HG02763 (cell line): ENCODE measurements at regions not wholly inside any gene's neighbourhood (a gene's known extent, or its start where the extent isn't known, plus 50 kb on each side); places are given as distances from the start of the nearest gene placed in this dataset.

Source experiments
- ATAC-seq: cut with Tn5 transposase; IDR thresholded peaks from one replicate; pipeline ENCODE4 v1.9.1; 2021; ENCODE audit warnings: mild to moderate bottlenecking, moderate library complexity; ENCODE audit not compliant: unreplicated experiment

DNA sequence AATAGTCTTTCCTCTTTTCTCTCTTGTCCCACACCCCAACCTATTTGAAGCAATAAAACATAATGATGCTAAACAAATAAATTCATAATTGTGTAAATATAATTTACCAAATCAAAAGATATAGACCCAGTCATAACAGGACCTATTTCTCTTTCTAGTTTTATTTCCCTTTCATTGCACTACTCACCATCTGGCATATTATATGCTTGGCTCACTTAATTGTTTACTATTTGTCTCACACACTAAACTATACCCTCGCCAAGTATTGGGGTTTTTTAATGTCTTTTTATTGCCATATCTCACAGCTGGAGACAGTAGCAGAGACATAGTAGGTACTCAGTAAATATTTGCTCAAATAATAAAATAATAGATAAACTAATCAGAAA, 597.5 kb upstream of the PCDH15 start:
- no peak for ATAC-seq

DNA sequence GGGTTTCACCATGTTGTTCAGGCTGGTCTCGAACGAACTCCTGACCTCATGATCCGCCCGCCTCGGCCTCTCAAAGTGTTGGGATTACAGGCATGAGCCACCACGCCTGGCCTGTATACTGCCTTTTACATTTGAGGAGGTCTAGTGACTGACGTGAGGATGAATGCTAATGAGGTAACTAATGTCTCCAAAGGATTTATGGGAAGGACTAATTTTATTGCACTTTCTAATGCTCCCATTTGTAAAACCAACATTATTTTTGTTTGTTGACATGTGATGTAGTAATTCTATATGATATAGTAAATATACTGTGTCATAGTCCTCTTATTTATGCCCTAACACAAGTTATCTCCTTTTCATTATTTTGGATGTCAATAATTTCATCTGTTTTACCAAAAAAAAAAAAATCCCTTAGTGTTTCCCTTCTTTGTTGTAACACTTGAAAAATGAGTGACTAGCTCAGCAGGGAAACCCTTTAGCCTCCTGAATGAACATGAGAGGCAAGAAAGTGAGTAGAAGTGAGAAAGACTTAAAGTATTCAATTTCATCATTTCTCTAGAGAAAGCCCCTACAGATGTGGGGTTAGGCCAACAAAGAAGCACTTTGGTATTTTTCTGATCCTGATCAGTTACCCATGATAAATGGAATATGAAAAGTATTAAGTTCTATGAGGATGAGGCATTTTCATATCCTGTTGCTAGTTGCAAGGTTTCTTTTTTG, 596.9 kb upstream of the PCDH15 start:
- no peak for ATAC-seq

DNA sequence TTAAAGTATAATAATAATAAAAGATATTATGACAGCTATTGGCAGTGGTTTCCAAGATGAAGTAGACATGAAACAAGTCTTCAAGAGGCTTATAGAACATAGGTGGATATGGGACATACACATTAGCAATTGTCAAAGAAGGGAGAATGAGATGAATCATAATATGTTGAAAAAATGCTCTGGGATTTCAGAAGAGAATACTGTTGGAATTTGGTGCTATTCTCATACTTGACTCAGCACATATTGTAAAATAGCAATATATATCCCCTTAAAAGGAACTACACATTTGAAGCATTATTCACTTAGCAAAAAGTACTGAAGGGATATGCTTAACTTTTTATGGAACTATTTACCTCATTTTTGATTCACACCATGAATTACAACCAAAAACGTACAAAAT, 577.2 kb upstream of the PCDH15 start:
- no peak for ATAC-seq

DNA sequence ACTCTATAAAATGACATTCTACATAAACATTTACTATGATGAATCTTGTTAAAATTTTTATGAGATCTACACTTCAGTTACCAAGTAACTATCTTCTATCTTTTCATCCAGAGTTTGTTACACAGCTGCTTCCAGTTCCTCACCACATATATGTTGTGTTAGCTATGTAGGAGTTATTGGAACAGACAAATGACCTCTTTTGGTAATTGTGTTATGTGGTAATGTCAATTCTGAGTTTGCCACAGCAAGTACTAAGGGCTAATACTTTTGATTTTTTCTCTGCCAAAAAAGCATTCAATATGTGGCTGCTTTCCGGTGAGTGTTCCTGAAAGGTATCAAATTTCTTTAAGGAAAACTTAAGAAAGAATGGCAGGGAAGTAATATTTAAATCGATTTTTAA, 573.9 kb upstream of the PCDH15 start:
- ATAC-seq = no peak

DNA sequence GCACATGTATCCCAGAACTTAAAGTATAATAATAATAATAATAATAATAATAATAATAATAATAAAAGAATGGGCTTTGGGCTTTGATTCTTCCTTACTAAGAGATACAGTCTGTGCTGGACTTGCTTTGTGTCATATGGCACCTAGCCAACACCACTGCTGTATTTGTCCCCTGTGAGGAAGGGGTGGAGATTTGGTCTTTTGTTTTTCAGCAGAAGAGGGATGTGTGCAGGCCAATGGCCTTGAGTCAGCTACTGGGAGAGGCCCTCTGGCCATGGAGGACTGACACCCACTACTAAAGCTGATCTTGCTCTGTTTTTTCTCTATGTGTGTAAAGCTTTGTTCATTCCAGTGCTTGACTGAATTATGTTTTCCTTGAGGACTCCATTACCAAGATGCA, 573.0 kb upstream of the PCDH15 start:
- ATAC-seq = no peak

DNA sequence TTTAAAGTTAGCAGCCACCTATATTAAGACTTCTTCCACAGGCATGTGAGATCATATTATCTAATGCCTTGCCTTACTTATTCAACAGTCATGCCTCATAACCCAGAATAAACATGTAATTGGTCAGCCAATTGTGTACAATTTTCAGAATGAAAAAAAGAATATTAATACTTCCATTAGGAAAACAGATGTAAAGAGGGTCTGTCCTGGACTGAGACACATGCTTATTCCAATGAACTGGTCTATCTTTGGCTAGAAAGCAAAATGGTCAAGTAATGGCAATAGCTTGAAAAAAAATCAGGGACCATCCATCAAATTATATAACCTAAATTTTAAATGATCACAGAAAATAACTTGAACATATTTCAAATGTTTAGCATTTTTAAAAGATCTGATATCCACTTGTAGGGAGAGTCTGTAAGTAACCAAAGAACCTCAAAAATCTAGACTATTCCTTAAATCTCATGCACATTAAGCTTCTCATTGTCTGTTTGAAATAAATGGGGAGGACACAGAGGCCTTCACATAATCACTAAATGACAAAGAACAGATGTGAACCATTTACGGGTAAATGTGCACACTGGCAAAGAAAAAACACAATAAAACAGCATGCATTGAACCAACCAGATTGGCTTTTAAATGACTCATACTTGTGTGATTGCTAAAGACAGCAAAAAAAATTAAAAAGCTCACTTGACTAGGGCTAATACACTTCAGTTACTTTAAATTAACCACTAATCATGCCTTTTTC, 568.8 kb upstream of the PCDH15 start:
- ATAC-seq = no peak

DNA sequence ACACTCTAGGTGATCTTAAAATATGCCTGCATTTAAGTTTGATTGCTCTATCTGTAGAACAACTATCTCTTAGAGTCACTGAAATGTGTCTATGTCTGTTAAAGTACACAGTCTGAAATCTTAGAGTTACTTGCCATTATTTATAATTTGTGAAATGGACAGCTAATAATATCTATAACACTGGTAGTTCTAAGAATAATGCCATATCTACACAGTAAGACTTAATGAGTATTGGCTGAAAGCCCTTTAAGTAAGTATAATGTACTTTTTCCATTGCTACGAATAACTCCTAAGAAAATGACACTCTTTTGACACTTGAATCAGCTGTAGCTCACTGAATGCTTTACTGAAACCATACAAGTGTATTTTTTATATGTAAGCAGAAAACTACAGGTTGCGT, 567.4 kb upstream of the PCDH15 start:
- ATAC-seq = no peak

DNA sequence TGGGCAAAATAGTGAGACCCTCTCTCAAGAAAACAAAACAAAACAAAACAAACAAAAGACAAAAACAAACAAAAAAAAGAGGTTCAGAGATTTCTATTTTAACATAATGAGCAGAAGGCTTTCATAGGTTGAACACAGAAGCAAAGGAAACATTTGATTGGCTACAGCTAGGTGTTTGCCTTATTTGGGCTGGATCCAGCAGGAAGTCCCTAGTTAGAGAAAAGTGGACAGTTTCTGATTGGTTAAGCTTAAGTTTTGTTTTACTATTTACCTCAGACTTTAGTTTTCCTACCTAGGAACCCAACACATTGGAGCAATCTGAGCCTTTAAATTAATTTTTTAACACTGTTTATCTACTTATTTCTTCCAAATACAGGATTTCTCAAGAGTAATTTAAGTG, 566.5 kb upstream of the PCDH15 start:
- no peak for ATAC-seq

DNA sequence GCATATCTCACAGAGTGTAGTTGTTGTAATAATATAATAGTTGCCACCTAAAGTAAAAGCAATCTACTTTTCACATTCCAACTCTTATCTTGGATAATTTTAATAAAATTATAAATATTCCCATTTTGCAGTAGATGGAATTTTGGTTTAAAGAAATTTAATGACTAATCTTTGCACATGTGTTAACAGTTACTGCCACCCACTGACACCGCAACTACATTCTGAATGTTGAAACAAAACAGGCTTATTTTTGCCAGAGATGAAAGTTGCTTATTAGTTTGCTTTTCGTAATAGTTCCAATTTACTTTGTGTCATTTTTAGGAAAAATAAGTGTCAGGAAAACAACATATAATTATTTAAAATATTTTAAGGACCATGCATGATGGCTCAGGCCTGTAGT, 557.5 kb upstream of the PCDH15 start:
- no peak for ATAC-seq

DNA sequence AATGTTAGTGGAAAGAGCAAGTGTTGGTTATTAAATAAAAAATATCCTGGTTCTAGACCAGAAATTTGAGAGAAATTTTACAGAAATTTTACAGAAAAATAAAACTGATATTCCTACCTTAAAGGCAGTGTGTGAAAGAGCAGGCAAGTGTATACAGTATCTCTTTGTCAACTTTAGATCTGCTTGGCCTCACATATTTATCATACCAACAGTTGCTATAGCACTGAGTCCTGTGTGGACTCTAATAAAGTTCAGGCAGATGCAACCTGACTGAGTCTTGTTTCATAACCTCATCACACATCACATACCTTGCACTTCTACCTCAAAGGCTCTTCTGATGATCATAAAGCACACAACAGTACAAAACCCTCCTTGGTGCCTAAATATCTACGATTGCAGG, 552.4 kb upstream of the PCDH15 start:
- no peak for ATAC-seq

DNA sequence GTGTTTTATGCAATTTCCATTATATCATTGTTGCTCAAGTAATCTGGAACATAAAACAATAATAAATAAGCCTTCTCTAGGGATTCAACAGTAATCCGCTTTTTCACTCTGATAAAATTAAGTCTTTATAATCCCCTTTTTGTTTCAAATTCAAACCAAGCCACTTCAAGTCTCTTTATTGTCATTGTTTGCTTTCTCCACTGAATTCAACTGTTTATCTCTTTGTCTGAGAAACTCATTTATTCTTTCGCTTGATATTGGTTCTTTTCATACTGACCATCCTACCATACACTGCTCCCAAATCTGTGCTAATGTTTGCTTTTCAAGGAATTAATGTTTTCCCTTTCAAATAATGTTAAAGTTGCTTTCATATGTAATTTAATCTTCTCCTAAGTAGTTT, 550.4 kb upstream of the PCDH15 start:
- no peak for ATAC-seq

DNA sequence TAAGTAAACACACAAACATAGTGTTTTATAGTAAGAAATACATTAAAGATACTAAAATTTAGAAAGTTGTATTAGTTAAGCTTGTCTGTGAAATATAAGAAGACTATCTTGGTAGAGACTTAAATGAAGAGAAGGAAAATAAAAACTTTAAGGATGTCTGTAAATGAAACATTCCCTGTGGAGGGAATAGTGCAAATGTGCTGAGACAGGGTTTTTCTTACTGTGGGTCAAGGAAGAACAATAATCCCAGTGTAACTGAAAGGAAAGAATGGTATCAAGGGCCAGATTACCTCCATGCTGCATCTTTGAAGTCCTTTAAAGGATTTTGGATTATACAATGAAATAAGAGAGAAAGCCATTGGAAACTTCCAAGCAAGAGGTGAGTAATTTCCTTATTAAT, 547.5 kb upstream of the PCDH15 start:
- ATAC-seq = no peak

DNA sequence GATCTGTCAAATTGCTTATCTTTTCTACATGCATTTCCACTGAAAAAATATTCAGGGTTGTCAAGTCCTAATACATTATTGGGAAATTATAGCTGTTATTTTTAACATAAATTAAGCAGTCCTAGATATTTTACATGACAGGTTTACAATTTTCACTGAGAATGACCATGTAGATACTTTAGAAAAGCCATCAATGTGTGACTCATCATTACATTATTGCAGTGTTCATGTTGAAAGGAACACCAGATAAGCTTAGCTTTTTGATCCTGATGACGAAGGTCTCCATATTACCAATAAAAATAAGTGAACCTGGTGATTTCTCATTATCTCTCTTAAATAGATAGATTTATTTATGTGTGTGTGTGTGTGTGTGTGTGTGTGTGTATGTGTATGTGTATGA, 529.5 kb upstream of the PCDH15 start:
- ATAC-seq = no peak

DNA sequence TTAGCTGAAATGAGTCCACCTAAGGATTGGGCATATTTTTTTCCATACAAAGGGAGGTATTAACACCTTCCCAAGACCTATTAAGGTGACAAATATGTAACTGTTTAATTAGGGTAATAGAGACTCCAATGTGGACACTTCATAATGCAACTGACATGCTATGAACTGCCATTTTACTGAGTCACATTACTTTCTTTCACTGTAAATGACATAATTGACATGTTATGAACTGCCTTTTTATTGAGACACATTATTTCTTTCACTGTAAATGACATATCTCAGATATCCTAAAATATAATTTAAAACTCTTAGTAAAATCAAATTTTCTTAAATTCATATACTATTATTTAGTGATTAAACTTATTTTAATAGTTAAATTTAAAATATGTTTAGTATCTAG, 528.8 kb upstream of the PCDH15 start:
- ATAC-seq = no peak

DNA sequence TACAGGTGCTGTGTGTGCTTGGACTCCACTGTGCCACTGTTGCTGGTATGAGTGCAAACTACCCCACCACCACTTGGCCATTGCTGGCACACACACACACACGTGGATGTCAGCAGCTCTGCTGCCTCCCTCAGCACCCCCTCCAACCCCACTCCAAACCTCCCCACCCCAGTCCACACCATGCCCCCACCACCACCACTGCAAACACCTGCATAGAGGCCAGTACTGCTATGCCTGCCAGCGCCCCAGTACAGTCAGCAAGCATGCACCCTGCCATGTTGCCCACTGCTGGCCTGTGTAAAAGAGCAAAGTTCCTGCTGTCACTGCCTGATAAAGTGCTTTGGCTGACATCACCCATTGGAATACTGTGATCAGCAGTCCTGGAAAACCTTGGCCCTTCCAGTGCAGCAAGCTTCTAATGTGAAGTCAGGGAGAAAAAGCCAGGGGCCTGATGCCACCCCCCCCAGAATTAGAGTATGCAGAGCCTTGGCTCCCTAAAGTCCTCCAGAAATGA, 519.2 kb upstream of the PCDH15 start:
- ATAC-seq = no peak

DNA sequence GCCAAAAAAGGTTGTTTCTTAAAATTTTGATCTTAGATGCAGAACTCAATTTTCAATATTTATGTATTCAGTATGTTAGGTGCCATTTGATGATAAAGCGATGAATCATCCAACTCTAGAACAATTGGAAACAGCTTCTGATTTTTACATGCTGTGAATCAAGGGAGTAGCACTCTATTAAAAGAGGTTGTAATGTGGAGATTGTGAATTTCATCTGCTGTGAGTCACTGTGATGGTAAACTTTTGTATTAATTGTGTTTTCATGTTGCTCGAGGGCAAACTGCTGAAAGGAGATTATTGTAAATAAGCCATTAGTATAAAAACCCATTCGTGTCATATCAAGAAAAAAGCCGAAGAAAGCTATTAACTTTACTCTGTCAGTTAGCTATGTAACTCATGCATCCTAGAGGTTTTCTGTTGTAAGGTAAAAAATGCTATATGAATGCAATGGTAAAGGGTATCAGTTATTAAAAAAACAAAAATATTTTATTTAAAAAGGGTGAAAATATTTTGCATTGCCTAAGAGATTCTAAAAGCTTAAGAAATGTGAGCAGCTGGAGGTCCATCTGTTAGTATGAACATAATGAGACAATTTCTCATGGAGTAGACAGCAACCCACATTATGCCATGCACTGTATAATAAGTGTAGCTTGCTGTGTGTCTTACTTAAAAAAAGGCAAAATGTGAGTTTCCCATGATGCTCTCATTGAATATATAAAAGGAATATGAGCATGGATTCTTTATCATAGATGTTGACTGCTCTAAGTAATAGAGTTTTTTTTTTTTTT, 511.0 kb upstream of the PCDH15 start:
- ATAC-seq = no peak

DNA sequence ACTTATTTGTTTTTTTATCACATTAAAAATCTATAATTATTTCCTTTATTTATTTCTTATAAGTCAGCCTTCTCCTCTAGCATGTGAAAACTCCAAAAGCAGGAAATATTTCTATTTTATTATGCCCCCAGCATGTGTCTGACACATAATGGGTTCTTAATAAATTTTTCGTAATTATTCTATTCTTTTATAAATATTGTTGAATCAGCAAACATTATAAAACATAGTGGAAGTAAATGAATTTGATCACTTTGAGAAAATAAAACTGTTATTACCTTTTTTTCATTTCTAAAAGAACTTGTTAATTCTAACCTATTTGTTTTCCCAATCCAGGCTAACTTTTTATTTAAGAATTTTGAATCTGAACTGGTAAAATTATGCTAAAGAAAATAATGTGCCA, 509.1 kb upstream of the PCDH15 start:
- ATAC-seq = no peak

DNA sequence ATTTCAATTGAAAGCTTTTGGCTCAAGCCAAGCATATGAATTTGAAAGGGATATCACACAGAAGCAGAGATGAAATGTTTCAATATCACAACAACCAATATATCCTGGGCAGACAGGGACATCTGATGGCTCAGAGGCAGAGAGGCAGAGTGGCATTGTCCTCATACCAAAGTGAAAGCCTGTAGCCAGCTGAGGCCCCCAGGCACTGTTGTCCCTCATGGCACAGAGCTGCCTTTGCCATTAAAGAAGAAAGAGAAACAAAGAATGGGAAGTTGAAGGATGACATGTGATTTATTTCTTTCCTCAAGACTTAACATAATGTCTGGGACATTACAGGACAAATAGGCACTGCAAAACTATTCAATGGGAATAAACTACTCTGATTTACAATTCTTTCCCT, 504.3 kb upstream of the PCDH15 start:
- ATAC-seq = no peak

DNA sequence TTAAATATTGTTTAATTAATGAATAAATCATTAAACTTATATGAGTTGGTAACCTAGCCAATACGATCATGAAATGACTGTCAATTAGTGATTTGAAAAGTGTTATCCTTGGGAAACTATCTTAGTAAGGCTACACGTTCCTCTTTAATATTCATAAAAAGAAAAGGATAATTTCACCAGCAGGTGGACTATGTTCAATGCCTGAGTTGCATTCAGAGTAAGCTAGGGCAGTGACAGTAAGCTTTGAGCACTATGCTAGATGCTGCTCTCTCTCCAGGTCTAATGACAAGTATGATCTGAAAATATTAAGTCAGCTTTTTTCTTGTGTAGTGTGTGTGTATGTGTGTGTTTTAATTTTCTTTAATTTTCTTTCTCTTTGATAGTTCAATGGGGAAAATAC, 486.3 kb upstream of the PCDH15 start:
- no peak for ATAC-seq

DNA sequence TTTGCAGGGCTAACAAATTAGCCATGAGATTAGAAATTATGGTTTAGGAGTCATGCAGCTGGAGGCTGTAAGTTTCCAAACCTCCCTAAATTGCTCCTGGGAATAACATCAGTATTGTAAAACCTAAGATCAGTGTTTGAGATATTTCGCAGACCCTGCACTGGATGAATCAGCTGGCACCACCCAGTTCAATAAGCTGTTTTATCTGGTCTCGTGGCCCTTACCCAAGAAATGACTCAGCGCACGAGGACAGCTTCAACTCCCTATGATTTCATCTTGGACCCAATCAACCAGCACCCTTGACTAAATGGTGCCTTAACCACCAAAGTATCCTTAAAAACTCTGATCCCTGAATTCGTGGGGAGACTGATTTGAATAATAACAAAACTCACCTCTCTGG, 482.0 kb upstream of the PCDH15 start:
- no peak for ATAC-seq

DNA sequence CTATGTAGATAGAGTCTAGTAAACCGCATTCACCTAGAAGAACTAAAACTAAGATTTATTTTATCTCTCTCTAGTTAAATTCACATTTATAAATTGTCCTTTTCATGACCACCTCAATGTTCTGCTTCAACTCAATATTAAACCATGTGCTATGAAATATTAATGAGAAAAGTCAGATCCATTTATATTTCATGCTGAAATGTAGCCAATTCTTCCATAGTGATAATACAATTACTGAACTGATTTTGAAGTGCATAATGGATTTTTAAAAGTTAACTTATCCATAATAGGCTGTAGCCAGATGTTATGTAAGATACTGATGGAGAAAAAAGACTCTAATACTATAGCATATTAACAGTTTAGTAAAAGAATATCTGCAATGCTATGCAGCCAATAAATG, 479.7 kb upstream of the PCDH15 start:
- no peak for ATAC-seq

DNA sequence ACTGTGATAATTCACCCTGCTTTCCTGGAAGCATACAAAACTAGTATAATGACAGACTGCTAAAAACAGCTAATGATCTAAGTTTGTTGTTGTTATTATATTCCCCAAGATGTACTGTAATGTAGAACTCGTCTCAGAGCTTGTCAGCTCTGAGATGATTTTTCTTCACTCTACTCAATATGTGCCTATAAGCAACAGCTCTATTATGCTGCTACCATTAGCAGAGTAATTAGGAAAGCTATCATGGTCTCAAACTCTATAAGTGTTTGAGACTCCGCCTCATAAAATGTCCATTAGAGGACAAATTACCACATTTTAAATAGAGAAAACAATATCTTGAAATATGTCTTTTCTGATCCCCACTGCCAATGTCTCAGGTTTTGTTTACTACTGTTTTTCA, 476.5 kb upstream of the PCDH15 start:
- no peak for ATAC-seq
